HG03025 (cell line): ENCODE measurements at regions not wholly inside any gene's neighbourhood (a gene's known extent, or its start where the extent isn't known, plus 50 kb on each side); places are given as distances from the start of the nearest gene placed in this dataset.
A peak's percentile ranks its signal among the peaks of the same experiment; 100 is the strongest.
"Not testable (repeated sequence)": the region's sequence is repeated elsewhere in the genome, so short reads cannot be mapped to it uniquely, and the experiment has no call there.

Source experiments
- ATAC-seq: cut with Tn5 transposase; IDR thresholded peaks from one replicate; pipeline ENCODE4 v1.9.1; 2021; ENCODE audit warnings: mild to moderate bottlenecking, moderate library complexity; ENCODE audit not compliant: unreplicated experiment, low FRiP score

GRCh38 chr2:87452193-87452592 lies 295.7 kb upstream of the PLGLB2 start:
- ATAC-seq: not testable (repeated sequence)

GRCh38 chr2:87452861-87453260 lies 295.0 kb upstream of the PLGLB2 start:
- not testable (repeated sequence) for ATAC-seq

DNA sequence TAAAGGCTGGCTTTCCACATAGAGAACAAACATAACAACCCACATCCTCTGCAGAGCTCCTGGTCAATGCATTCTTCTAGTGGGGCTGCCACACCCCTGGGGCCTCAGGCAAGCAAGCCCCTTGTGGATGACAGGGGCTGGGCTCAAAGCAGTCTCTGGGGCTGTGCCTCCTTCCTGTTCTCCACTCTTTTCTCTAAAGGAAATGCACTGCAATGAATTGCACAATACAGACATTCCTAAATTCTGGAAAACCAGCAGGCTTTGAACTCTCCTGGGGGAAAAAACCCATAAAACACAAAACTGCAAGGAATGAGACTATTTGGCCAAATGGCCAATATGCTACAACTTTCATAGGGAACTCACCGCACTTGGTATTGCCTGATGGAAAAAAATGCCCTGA lies 293.9 kb upstream of the PLGLB2 start:
- ATAC-seq: not testable (repeated sequence)

DNA sequence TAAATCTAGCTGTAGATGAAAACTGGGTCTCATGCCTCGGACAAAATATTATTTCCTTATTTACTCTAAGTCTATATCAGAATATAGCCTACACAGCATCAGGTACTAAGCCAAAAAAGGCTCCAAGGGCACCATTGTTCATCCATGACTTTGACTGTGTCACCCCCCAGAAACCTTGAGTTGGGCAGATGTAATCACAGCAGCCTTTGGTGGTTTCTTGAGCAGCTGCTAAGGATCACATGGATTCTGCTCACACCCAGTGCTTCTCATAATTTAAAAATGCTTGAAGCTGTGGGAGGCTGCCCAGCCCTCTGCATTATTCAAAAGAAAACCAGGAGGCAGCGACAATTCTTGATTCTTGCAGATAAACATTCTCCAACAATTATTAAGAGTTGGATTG lies 293.5 kb upstream of the PLGLB2 start:
- not testable (repeated sequence) for ATAC-seq

- not testable (repeated sequence) for ATAC-seq
These were observed 292.6 kb upstream of the PLGLB2 start for GRCh38 chr2:87455209-87455853.

- not testable (repeated sequence) for ATAC-seq
These were observed 292.0 kb upstream of the PLGLB2 start for GRCh38 chr2:87455854-87456249.

DNA sequence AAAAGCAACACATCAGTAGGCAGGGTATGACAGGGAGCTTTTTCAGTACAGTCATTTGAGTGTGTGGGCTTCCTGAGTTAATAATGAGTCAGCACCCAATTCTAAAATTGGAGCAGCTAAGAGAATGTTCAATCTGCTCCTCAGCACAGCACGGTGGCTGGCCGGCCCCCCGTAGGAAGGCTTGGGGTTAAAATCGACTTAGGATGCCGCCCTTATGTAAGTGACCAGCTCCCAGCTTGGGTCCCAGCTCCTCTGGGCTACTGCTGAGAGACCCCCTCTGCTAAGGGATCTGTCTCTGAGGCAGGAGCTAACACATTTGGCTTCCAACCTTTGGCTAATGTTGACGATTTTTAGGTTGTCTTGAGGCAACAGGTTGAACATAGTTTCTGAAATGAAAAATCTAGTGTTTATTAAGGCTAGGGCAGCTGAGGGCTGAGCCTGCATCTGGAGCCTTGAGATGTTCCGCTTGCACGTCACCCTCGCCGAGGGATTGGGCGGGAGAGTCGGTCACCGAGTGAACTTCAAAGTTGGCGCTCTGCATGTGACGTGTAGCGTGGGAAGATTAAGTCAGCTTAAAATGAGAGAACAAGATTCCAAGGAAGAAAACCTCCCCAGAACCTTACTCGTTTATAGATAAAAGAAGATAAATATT lies 291.3 kb upstream of the PLGLB2 start:
- ATAC-seq: not testable (repeated sequence)

DNA sequence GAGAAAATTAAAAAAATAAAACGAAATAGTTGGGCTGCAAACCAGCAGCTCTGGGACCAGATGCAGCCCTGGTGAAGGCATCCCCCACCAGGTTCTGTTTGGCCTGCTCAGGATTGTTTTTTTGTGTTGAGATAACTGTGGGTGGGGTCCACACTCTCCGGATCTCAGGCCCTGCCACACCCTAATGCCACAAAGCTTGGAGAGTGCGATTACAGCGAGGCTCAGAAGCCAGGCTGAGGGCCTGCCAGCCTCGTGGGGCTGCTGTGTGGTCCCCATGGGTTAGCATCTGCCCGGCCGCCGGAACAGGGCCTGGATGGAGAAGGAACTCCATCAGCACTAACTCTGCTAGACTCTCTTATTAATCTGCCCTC lies 290.8 kb upstream of the PLGLB2 start:
- ATAC-seq: not testable (repeated sequence)

DNA sequence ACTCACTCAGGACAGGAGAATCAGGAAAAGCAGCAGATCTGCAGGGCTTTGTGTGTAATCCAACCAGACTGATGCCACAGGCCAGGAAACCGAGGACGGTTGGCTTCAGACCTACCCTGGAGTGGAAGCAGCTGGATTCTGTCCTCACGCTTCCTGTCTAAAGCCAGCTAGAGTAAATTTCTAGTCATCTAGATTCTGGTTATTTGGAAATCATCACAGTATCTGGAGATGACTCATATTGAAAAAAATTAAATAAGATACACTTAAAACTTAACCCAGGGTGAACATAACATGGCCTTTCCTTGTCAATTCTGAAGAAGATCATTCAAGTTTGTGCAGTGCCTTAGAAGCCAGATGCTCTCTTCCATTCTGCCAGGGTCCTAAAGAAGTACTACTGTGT lies 288.9 kb upstream of the PLGLB2 start:
- ATAC-seq: not testable (repeated sequence)

GRCh38 chr2:87460104-87460503 lies 287.8 kb upstream of the PLGLB2 start:
- not testable (repeated sequence) for ATAC-seq

DNA sequence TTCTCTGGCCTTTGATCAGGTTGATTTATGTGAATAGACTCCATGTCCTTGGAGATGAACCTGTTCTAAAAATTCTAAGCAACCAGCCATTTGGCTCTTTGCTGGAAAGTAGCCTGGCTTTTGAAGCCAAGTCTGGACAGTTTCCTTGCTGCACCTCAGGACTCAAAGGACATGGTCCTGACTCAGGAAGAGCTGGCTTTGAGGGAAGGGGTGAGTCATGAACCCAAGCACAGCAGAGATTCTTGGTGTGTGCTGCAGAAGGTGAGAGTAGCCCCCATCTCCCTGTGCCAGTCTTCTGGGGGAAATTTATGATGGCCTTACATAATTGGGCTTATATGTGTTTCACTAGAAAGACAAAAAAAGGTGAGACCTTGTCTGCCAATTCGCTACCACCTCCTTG lies 287.2 kb upstream of the PLGLB2 start:
- ATAC-seq: not testable (repeated sequence)

DNA sequence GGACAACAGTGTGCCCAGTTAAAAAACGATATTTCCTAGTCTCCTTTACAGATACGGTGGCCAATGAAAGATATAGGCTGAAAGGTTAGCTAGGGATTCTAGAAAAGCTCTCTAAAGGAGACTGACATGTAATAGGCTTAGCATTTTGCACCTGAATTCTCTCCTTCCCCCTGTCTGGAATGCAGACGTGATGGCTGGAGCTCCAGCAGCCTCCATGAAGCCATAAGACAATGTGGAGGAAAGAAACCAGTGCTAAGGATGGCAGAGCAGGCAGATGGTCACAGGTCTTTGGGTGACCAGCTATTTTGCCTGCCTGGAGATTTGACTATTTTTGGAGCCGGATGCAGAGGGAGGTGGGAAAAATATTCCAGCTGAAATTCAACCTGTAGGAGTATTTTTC lies 286.2 kb upstream of the PLGLB2 start:
- not testable (repeated sequence) for ATAC-seq

DNA sequence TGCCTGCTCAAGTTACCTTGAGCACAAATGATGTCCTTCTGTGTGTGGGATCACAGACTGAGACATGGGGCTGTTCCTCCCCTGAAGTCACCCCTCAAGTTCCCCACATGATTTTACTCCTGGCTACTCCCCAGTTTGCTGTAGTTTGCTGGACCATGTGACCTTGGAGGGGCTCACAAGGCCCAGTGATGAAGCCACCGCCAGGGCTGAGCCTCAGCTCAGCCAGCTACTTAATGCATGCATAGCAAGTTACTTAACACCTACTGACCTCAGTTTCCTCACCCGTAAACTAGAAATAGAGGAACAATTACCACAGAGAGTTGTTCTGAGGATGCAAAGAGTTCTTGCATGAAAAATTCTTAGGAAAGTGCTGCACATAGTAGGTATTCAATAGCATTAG lies 283.7 kb upstream of the PLGLB2 start:
- not testable (repeated sequence) for ATAC-seq

- not testable (repeated sequence) for ATAC-seq
These were observed 282.2 kb upstream of the PLGLB2 start for GRCh38 chr2:87465730-87466129.

DNA sequence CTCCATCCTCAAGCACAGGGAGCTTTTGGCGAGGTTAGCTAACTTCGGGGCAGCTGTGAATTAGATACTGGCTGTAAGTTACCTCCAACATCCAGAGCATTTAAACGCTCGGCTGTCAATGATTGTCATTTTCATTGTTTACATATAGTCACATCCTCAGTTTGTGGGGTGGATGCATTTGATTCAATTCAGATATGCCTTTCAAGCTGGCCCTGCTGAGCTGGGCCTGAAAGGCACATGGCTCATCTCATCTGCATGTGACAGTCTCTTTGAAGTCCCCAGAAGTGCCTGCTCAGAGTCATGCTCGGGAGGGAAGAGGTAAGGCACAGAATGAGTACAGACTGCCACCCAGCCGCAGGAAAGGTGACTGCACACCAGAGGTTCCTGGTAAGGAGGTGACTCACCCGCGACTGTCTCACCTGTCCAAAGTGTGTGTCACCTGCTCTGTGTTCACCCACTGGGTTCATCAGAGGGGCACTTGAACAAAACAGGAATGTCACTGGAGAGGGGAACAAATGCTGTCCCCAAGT lies 281.2 kb upstream of the PLGLB2 start:
- peak; percentile 39 for ATAC-seq

DNA sequence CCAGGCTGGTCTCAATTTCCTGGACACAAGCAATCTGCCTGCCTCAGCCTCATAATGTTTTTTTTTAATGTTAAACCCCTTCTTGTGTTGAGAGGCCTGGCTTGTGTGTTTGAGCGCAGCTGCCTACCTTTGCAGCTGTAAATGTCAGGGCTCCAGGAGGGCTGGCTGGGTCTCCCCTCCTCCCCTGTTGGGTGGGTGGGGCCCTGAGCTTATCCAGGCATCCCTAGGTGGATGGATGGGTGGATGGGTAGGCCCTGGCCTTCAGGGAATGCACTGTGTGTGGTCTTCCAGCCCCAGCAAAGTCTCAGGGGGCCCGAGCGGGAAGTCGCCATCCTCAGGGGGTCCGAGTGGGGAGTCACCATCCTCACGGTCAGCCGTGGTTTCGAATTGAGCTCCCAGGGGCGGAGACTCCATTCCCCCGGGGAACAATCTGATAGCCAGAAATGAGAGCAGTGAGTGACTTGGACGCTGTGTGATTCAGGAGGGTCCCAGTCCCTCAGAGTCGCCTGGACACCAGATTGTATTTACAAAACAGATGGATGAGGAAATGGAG lies 279.4 kb upstream of the PLGLB2 start:
- ATAC-seq: not testable (repeated sequence)

GRCh38 chr2:87469180-87470151 lies 278.4 kb upstream of the PLGLB2 start:
- not testable (repeated sequence) for ATAC-seq

GRCh38 chr2:87470381-87471380 lies 277.2 kb upstream of the PLGLB2 start:
- peak; percentile 34 for ATAC-seq

GRCh38 chr2:87471478-87471877 lies 276.4 kb upstream of the PLGLB2 start:
- not testable (repeated sequence) for ATAC-seq
